ENCODE measurements at regions not wholly inside any gene's neighbourhood (a gene's known extent, or its start where the extent isn't known, plus 50 kb on each side); places are given as distances from the start of the nearest gene placed in this dataset.

- DNase-seq, result no peak
- Histone ChIP-seq H3K4me3 (ENCODE audit: control insufficient read depth in 1 of 7, extremely low read depth in 1 of 7, insufficient read depth in 4 of 7, low read depth in 2 of 7, low read length in 6 of 7) (no peak overlapping the region), H3K27ac (ENCODE audit: insufficient read depth in 1 of 2, low read depth in 1 of 2, low read length in 2 of 2, poor library complexity in 1 of 2, severe bottlenecking in 2 of 2) (no peak overlapping the region), H3K4me1 (ENCODE audit: control extremely low read depth in 1 of 4, control insufficient read depth in 4 of 4, insufficient read depth in 4 of 4, low read length in 3 of 4) (peaks cover 0 to 19% (median 10%) of the 10 kb centered on the region in 4 experiments), H3K27me3 (replicated peaks in 2 of 5; ENCODE audit: control insufficient read depth in 4 of 5, insufficient read depth in 5 of 5, low read length in 4 of 5) (peaks cover 5 to 44% (median 6%) of the 10 kb centered on the region in 5 experiments), H3K9me3 (ENCODE audit: control extremely low read depth in 1 of 5, control insufficient read depth in 4 of 5, insufficient read depth in 2 of 5, low read depth in 1 of 5, low read length in 4 of 5) (no peaks in the 10 kb centered on the region), H3K36me3 (ENCODE audit: control insufficient read depth in 4 of 4, insufficient read depth in 4 of 4, low read length in 3 of 4) (no peaks in the 10 kb centered on the region)
- ChIA-PET POLR2A (no interaction called here), CTCF (no interaction called here)
- 90% methylated on average over 1 of the region's 1 CpG for WGBS (ENCODE audit: insufficient coverage)
These were observed 551.1 kb downstream of the TFEC start for GRCh38 chr7:115479448-115479847.

- H3K9me3 ChIP-seq (ENCODE audit: control extremely low read depth in 1 of 5, control insufficient read depth in 4 of 5, insufficient read depth in 2 of 5, low read depth in 1 of 5, low read length in 4 of 5), result no peaks in the 10 kb centered on the region
These were observed 552.1 kb downstream of the TFEC start for GRCh38 chr7:115478426-115478825.

GRCh38 chr7:115477193-115477651 is 553.3 kb downstream of the TFEC start:
- WGBS (ENCODE audit: insufficient coverage), result 3% methylated on average over 11 of the region's 30 CpGs
- POLR2A ChIA-PET, result no interaction called here

More at GRCh38 chr7:115478426-115478825, 552.1 kb downstream of the TFEC start:
- ChIA-PET CTCF (no interaction called here), POLR2A (no interaction called here)
- Histone ChIP-seq H3K4me3 (ENCODE audit: control insufficient read depth in 1 of 7, extremely low read depth in 1 of 7, insufficient read depth in 4 of 7, low read depth in 2 of 7, low read length in 6 of 7) (no peak overlapping the region), H3K27me3 (replicated peaks in 2 of 5; ENCODE audit: control insufficient read depth in 4 of 5, insufficient read depth in 5 of 5, low read length in 4 of 5) (peaks cover 5 to 44% (median 9%) of the 10 kb centered on the region in 5 experiments), H3K27ac (ENCODE audit: insufficient read depth in 1 of 2, low read depth in 1 of 2, low read length in 2 of 2, poor library complexity in 1 of 2, severe bottlenecking in 2 of 2) (no peak overlapping the region), H3K4me1 (ENCODE audit: control extremely low read depth in 1 of 4, control insufficient read depth in 4 of 4, insufficient read depth in 4 of 4, low read length in 3 of 4) (peaks cover 0 to 19% (median 10%) of the 10 kb centered on the region in 4 experiments), H3K36me3 (ENCODE audit: control insufficient read depth in 4 of 4, insufficient read depth in 4 of 4, low read length in 3 of 4) (no peaks in the 10 kb centered on the region)
- no peak for DNase-seq

DNA sequence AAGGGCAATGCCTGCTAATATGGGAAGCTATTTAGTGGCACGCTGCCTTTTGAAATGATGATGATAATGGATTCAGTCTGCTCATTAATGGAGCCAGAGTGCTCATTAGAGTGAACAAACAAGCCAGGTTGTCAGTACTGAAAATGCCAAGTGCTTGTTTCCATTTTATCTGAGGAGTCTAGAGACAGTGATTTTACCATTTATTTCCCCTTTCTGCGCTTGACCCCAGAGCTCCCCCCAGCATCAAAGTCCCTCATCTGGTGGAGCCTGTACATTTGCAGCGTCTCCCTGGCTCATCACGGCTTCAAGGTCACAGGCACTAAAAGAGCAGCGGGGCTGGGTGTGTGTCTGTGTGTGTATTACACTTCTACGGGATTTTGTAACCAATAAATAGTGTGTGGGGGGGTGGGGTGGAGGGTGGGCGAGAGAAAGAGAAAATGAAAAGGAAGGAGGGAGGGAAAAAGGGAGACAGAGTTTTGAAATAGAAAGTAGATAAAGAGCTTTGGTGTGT is 553.8 kb downstream of the TFEC start:
- peak in 2 of 3 donors; percentile 44 to 55 for DNase-seq
- H3K27me3 ChIP-seq (replicated peaks in 2 of 5; ENCODE audit: control insufficient read depth in 4 of 5, insufficient read depth in 5 of 5, low read length in 4 of 5), result peaks cover 5 to 42% (median 7%) of the 10 kb centered on the region in 5 experiments
- WGBS (ENCODE audit: insufficient coverage), result 14% methylated on average over 1 of the region's 7 CpGs
- ChIA-PET POLR2A (no interaction called here), CTCF (interaction anchor here (0.6 to 1.4 kb wide), 4 partner anchors 9 to 63 kb away, joined by 3 to 4 read pairs (median 3); no protein-coding TSS in a partner anchor)
- no peak overlapping the region for H3K27ac ChIP-seq (ENCODE audit: insufficient read depth in 1 of 2, low read depth in 1 of 2, low read length in 2 of 2, poor library complexity in 1 of 2, severe bottlenecking in 2 of 2)
- H3K36me3 ChIP-seq (ENCODE audit: control insufficient read depth in 4 of 4, insufficient read depth in 4 of 4, low read length in 3 of 4), result no peaks in the 10 kb centered on the region
- peak overlapping the region in 6 of 7 experiments; percentile 42 to 70 (median 56) for H3K4me3 ChIP-seq (ENCODE audit: control insufficient read depth in 1 of 7, extremely low read depth in 1 of 7, insufficient read depth in 4 of 7, low read depth in 2 of 7, low read length in 6 of 7)
- no peaks in the 10 kb centered on the region for H3K9me3 ChIP-seq (ENCODE audit: control extremely low read depth in 1 of 5, control insufficient read depth in 4 of 5, insufficient read depth in 2 of 5, low read depth in 1 of 5, low read length in 4 of 5)
- H3K4me1 ChIP-seq (ENCODE audit: control extremely low read depth in 1 of 4, control insufficient read depth in 4 of 4, insufficient read depth in 4 of 4, low read length in 3 of 4), result peaks cover 0 to 19% (median 10%) of the 10 kb centered on the region in 4 experiments

More at GRCh38 chr7:115477193-115477651, 553.3 kb downstream of the TFEC start:
- Histone ChIP-seq H3K4me3 (ENCODE audit: control insufficient read depth in 1 of 7, extremely low read depth in 1 of 7, insufficient read depth in 4 of 7, low read depth in 2 of 7, low read length in 6 of 7) (peak overlapping the region in 6 of 7 experiments; percentile 42 to 70 (median 56)), H3K4me1 (ENCODE audit: control extremely low read depth in 1 of 4, control insufficient read depth in 4 of 4, insufficient read depth in 4 of 4, low read length in 3 of 4) (peaks cover 0 to 19% (median 10%) of the 10 kb centered on the region in 4 experiments), H3K27ac (ENCODE audit: insufficient read depth in 1 of 2, low read depth in 1 of 2, low read length in 2 of 2, poor library complexity in 1 of 2, severe bottlenecking in 2 of 2) (no peak overlapping the region), H3K9me3 (ENCODE audit: control extremely low read depth in 1 of 5, control insufficient read depth in 4 of 5, insufficient read depth in 2 of 5, low read depth in 1 of 5, low read length in 4 of 5) (no peaks in the 10 kb centered on the region), H3K27me3 (replicated peaks in 2 of 5; ENCODE audit: control insufficient read depth in 4 of 5, insufficient read depth in 5 of 5, low read length in 4 of 5) (peaks cover 5 to 44% (median 7%) of the 10 kb centered on the region in 5 experiments), H3K36me3 (ENCODE audit: control insufficient read depth in 4 of 4, insufficient read depth in 4 of 4, low read length in 3 of 4) (no peaks in the 10 kb centered on the region)
- CTCF ChIA-PET, result interaction anchor here (0.6 to 1.4 kb wide), 4 partner anchors 9 to 62 kb away, joined by 3 to 4 read pairs (median 3); no protein-coding TSS in a partner anchor
- peak in 2 of 3 donors; percentile 28 to 43 for DNase-seq

- H3K27ac ChIP-seq (ENCODE audit: insufficient read depth in 1 of 2, low read depth in 1 of 2, low read length in 2 of 2, poor library complexity in 1 of 2, severe bottlenecking in 2 of 2), result no peak overlapping the region
- peaks cover 0 to 19% (median 10%) of the 10 kb centered on the region in 4 experiments for H3K4me1 ChIP-seq (ENCODE audit: control extremely low read depth in 1 of 4, control insufficient read depth in 4 of 4, insufficient read depth in 4 of 4, low read length in 3 of 4)
- H3K4me3 ChIP-seq (ENCODE audit: control insufficient read depth in 1 of 7, extremely low read depth in 1 of 7, insufficient read depth in 4 of 7, low read depth in 2 of 7, low read length in 6 of 7), result no peak overlapping the region
- DNase-seq, result peak in 2 of 3 donors; percentile 47 to 52
- H3K36me3 ChIP-seq (ENCODE audit: control insufficient read depth in 4 of 4, insufficient read depth in 4 of 4, low read length in 3 of 4), result no peaks in the 10 kb centered on the region
- peaks cover 5 to 40% (median 7%) of the 10 kb centered on the region in 5 experiments for H3K27me3 ChIP-seq (replicated peaks in 2 of 5; ENCODE audit: control insufficient read depth in 4 of 5, insufficient read depth in 5 of 5, low read length in 4 of 5)
- CTCF ChIA-PET, result no interaction called here
- POLR2A ChIA-PET, result no interaction called here
- no peaks in the 10 kb centered on the region for H3K9me3 ChIP-seq (ENCODE audit: control extremely low read depth in 1 of 5, control insufficient read depth in 4 of 5, insufficient read depth in 2 of 5, low read depth in 1 of 5, low read length in 4 of 5)
- 64% methylated on average over 6 of the region's 14 CpGs for WGBS (ENCODE audit: insufficient coverage)
These were observed 554.0 kb downstream of the MDFIC start for GRCh38 chr7:115475761-115476385.

DNA sequence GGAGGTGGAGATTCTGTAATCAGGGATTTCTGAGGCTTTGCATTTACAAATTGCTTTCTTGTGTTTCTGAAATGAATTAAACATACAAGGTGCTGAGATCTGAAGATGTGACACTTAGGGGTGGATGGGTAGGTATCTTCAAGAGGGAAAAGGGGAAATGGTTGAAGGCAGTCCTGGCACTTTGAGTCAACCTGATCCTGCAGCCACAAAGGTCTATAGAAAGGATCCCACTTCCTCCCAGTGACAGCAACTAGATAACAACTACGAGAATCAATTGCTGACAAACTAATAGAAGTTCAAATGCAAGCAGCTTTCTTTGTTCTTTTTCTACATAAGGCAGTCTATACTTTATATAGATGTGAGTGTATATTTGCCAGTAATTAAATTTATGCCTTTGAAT is 553.3 kb downstream of the MDFIC start:
- no peaks in the 10 kb centered on the region for H3K9me3 ChIP-seq (ENCODE audit: control extremely low read depth in 1 of 5, control insufficient read depth in 4 of 5, insufficient read depth in 2 of 5, low read depth in 1 of 5, low read length in 4 of 5)
- H3K4me3 ChIP-seq (ENCODE audit: control insufficient read depth in 1 of 7, extremely low read depth in 1 of 7, insufficient read depth in 4 of 7, low read depth in 2 of 7, low read length in 6 of 7), result no peak overlapping the region
- WGBS (ENCODE audit: insufficient coverage), result no CpG with 5 or more reads among the region's 1 CpG
- peaks cover 0 to 19% (median 10%) of the 10 kb centered on the region in 4 experiments for H3K4me1 ChIP-seq (ENCODE audit: control extremely low read depth in 1 of 4, control insufficient read depth in 4 of 4, insufficient read depth in 4 of 4, low read length in 3 of 4)
- H3K36me3 ChIP-seq (ENCODE audit: control insufficient read depth in 4 of 4, insufficient read depth in 4 of 4, low read length in 3 of 4), result no peaks in the 10 kb centered on the region
- no peak for DNase-seq
- POLR2A ChIA-PET, result no interaction called here
- H3K27me3 ChIP-seq (replicated peaks in 2 of 5; ENCODE audit: control insufficient read depth in 4 of 5, insufficient read depth in 5 of 5, low read length in 4 of 5), result peaks cover 5 to 37% (median 7%) of the 10 kb centered on the region in 5 experiments
- CTCF ChIA-PET, result interaction anchor here (1.0 kb wide), 1 partner anchor 16 kb away, joined by 3 read pairs; no protein-coding TSS in a partner anchor
- H3K27ac ChIP-seq (ENCODE audit: insufficient read depth in 1 of 2, low read depth in 1 of 2, low read length in 2 of 2, poor library complexity in 1 of 2, severe bottlenecking in 2 of 2), result no peak overlapping the region

- Histone ChIP-seq H3K36me3 (ENCODE audit: control insufficient read depth in 4 of 4, insufficient read depth in 4 of 4, low read length in 3 of 4) (no peaks in the 10 kb centered on the region), H3K27me3 (replicated peaks in 2 of 5; ENCODE audit: control insufficient read depth in 4 of 5, insufficient read depth in 5 of 5, low read length in 4 of 5) (peaks cover 5 to 35% (median 7%) of the 10 kb centered on the region in 5 experiments), H3K4me1 (ENCODE audit: control extremely low read depth in 1 of 4, control insufficient read depth in 4 of 4, insufficient read depth in 4 of 4, low read length in 3 of 4) (peaks cover 0 to 19% (median 10%) of the 10 kb centered on the region in 4 experiments), H3K4me3 (ENCODE audit: control insufficient read depth in 1 of 7, extremely low read depth in 1 of 7, insufficient read depth in 4 of 7, low read depth in 2 of 7, low read length in 6 of 7) (no peak overlapping the region), H3K9me3 (ENCODE audit: control extremely low read depth in 1 of 5, control insufficient read depth in 4 of 5, insufficient read depth in 2 of 5, low read depth in 1 of 5, low read length in 4 of 5) (no peaks in the 10 kb centered on the region), H3K27ac (ENCODE audit: insufficient read depth in 1 of 2, low read depth in 1 of 2, low read length in 2 of 2, poor library complexity in 1 of 2, severe bottlenecking in 2 of 2) (no peak overlapping the region)
- ChIA-PET POLR2A (no interaction called here), CTCF (interaction anchor here (1.0 kb wide), 1 partner anchor 15 kb away, joined by 3 read pairs; no protein-coding TSS in a partner anchor)
- WGBS (ENCODE audit: insufficient coverage), result 93% methylated on average over 1 of the region's 5 CpGs
- no peak for DNase-seq
These were observed 552.2 kb downstream of the MDFIC start for GRCh38 chr7:115474137-115474536.

All from common myeloid progenitor, CD34-positive (primary cell).